ENCODE measurements at regions not wholly inside any gene's neighbourhood (a gene's known extent, or its start where the extent isn't known, plus 50 kb on each side); places are given as distances from the start of the nearest gene placed in this dataset.

- TF ChIP-seq EZH2phosphoT487 (IDR thresholded peaks at IDR 0.05; ENCODE audit: borderline replicate concordance), result no peak
- no peak for TF ChIP-seq CTCF (conservative IDR thresholded peaks at IDR 0.05; ENCODE audit: low read length)
- Histone ChIP-seq H3K27me3 (ENCODE audit: insufficient read depth, low read length, poor library complexity, severe bottlenecking) (no peaks in the 10 kb centered on the region), H3F3A (ENCODE audit: low read depth) (no peaks in the 10 kb centered on the region), H3K4me1 (ENCODE audit: insufficient read depth, low read length, poor library complexity, severe bottlenecking) (no peaks in the 10 kb centered on the region), H3K36me3 (ENCODE audit: insufficient read depth, low read length) (no peaks in the 10 kb centered on the region), H3K9me3 (ENCODE audit: insufficient read depth, low read depth, low read length) (no peaks in the 10 kb centered on the region; the same call in 1 of the 2 replicates), H3K4me3 (ENCODE audit: low read length, poor library complexity, severe bottlenecking) (no peak overlapping the region), H3K4me2 (ENCODE audit: low read depth, low read length, poor library complexity, severe bottlenecking) (no peak overlapping the region), H3K9me2 (replicated peaks; ENCODE audit: low read depth, low read length) (no peaks in the 10 kb centered on the region), H4K20me1 (ENCODE audit: insufficient read depth, low read length, poor library complexity, severe bottlenecking) (no peaks in the 10 kb centered on the region), H3K79me2 (ENCODE audit: insufficient read depth, low read length) (no peaks in the 10 kb centered on the region), H3K9ac (ENCODE audit: low read depth, low read length, poor library complexity, severe bottlenecking) (no peak overlapping the region), H2AFZ (ENCODE audit: low read length) (no peak overlapping the region)
Observed at GRCh38 chr3:2001306-2002108, 97.2 kb upstream of the CNTN4 start.

GRCh38 chr3:2023959-2024358 is 74.7 kb upstream of the CNTN4 start:
- Histone ChIP-seq H3K9me3 (ENCODE audit: insufficient read depth, low read depth, low read length) (peaks cover 4% of the 10 kb centered on the region; the same call in 1 of the 2 replicates), H2AFZ (ENCODE audit: low read length) (no peak overlapping the region), H3K27me3 (ENCODE audit: insufficient read depth, low read length, poor library complexity, severe bottlenecking) (no peaks in the 10 kb centered on the region), H3K36me3 (ENCODE audit: insufficient read depth, low read length) (no peaks in the 10 kb centered on the region), H3K79me2 (ENCODE audit: insufficient read depth, low read length) (no peaks in the 10 kb centered on the region), H3F3A (ENCODE audit: low read depth) (no peaks in the 10 kb centered on the region), H3K4me1 (ENCODE audit: insufficient read depth, low read length, poor library complexity, severe bottlenecking) (no peaks in the 10 kb centered on the region), H3K4me3 (ENCODE audit: low read length, poor library complexity, severe bottlenecking) (no peak overlapping the region), H3K4me2 (ENCODE audit: low read depth, low read length, poor library complexity, severe bottlenecking) (no peak overlapping the region), H3K9ac (ENCODE audit: low read depth, low read length, poor library complexity, severe bottlenecking) (no peak overlapping the region), H3K9me2 (replicated peaks; ENCODE audit: low read depth, low read length) (no peaks in the 10 kb centered on the region), H4K20me1 (ENCODE audit: insufficient read depth, low read length, poor library complexity, severe bottlenecking) (no peaks in the 10 kb centered on the region)
- TF ChIP-seq EZH2phosphoT487 (IDR thresholded peaks at IDR 0.05; ENCODE audit: borderline replicate concordance) (no peak), CTCF (conservative IDR thresholded peaks at IDR 0.05; ENCODE audit: low read length) (no peak)

- H3K9ac ChIP-seq (ENCODE audit: low read depth, low read length, poor library complexity, severe bottlenecking), result no peak overlapping the region
- H4K20me1 ChIP-seq (ENCODE audit: insufficient read depth, low read length, poor library complexity, severe bottlenecking), result no peaks in the 10 kb centered on the region
- H3K36me3 ChIP-seq (ENCODE audit: insufficient read depth, low read length), result no peaks in the 10 kb centered on the region
- no peak overlapping the region for H3K4me2 ChIP-seq (ENCODE audit: low read depth, low read length, poor library complexity, severe bottlenecking)
- no peaks in the 10 kb centered on the region for H3K9me2 ChIP-seq (replicated peaks; ENCODE audit: low read depth, low read length)
- H3K79me2 ChIP-seq (ENCODE audit: insufficient read depth, low read length), result no peaks in the 10 kb centered on the region
- H3K9me3 ChIP-seq (ENCODE audit: insufficient read depth, low read depth, low read length), result no peaks in the 10 kb centered on the region; the same call in 1 of the 2 replicates
- no peak overlapping the region for H3K4me3 ChIP-seq (ENCODE audit: low read length, poor library complexity, severe bottlenecking)
- H3K27me3 ChIP-seq (ENCODE audit: insufficient read depth, low read length, poor library complexity, severe bottlenecking), result no peaks in the 10 kb centered on the region
- no peak for TF ChIP-seq CTCF (conservative IDR thresholded peaks at IDR 0.05; ENCODE audit: low read length)
- no peak for TF ChIP-seq EZH2phosphoT487 (IDR thresholded peaks at IDR 0.05; ENCODE audit: borderline replicate concordance)
- H3F3A ChIP-seq (ENCODE audit: low read depth), result no peaks in the 10 kb centered on the region
- H3K4me1 ChIP-seq (ENCODE audit: insufficient read depth, low read length, poor library complexity, severe bottlenecking), result no peaks in the 10 kb centered on the region
- no peak overlapping the region for H2AFZ ChIP-seq (ENCODE audit: low read length)
Observed at GRCh38 chr3:2024713-2025112, 74.0 kb upstream of the CNTN4 start.

Data from Loucy (cell line).